Spleen (tissue), 7 donors: ENCODE measurements at regions not wholly inside any gene's neighbourhood (a gene's known extent, or its start where the extent isn't known, plus 50 kb on each side); places are given as distances from the start of the nearest gene placed in this dataset.

Experiments
- POLR2AphosphoS5 ChIP-seq, 3 donors: sonication (generic); formaldehyde crosslinking; IDR thresholded peaks; one replicate each; pipeline ENCODE4 v1.5.1; 2017; ENCODE audit warnings: antibody characterized with exemption in 3 of 3
- TF ChIP-seq, protein P1 (sequence below), 11 experiments: fragments of 200-600 bp in 7 of 11; fragments of 450-650 bp in 4 of 11; sonication (generic) in 4 of 11; IDR thresholded peaks in 8 of 11; conservative IDR thresholded peaks in 3 of 11; 1 replicate in 7 of 11; 2 replicates in 4 of 11; pipeline versions ENCODE4 v1.4.0 to v1.8.0; 2016 to 2021; ENCODE audit warnings: antibody characterized with exemption in 11 of 11, inconsistent platforms in 4 of 11, mild to moderate bottlenecking in 1 of 11
- donor health status: DM: no; HTN: no; CAD: no; lungs with moderate emphysema.
- donor health status: DM: no; HTN: no; CAD: no.
- donor health status: DM: no; HTN: no; CAD: no.

DNA sequence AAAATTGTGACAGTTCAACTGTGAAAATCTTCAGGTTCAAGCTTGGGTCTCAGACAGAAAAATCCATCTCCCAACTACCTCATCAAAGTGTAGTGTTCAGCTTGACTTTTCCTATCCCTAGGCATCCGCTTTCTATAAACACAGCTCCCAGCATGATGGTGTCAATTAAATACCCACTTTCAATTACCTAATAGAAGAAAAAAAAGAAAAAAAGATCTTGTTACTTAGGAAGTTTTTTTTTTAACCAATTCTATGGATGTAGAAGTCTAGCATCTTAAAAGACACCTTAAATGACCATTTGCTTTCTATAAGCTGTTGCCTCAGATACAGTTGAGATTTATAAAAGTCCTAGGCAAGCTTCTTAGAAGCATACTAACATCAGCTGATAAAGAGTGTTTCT lies 244.1 kb upstream of the MTNR1B start:
- TF ChIP-seq, protein P1, sequence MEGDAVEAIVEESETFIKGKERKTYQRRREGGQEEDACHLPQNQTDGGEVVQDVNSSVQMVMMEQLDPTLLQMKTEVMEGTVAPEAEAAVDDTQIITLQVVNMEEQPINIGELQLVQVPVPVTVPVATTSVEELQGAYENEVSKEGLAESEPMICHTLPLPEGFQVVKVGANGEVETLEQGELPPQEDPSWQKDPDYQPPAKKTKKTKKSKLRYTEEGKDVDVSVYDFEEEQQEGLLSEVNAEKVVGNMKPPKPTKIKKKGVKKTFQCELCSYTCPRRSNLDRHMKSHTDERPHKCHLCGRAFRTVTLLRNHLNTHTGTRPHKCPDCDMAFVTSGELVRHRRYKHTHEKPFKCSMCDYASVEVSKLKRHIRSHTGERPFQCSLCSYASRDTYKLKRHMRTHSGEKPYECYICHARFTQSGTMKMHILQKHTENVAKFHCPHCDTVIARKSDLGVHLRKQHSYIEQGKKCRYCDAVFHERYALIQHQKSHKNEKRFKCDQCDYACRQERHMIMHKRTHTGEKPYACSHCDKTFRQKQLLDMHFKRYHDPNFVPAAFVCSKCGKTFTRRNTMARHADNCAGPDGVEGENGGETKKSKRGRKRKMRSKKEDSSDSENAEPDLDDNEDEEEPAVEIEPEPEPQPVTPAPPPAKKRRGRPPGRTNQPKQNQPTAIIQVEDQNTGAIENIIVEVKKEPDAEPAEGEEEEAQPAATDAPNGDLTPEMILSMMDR (IDR thresholded peaks at IDR 0.05 in 8 of 11, conservative IDR thresholded peaks at IDR 0.05 in 3 of 11), result no peak
- TF ChIP-seq POLR2AphosphoS5 (IDR thresholded peaks at IDR 0.05), result no peak
